ENCODE measurements at regions not wholly inside any gene's neighbourhood (a gene's known extent, or its start where the extent isn't known, plus 50 kb on each side); places are given as distances from the start of the nearest gene placed in this dataset.

DNA sequence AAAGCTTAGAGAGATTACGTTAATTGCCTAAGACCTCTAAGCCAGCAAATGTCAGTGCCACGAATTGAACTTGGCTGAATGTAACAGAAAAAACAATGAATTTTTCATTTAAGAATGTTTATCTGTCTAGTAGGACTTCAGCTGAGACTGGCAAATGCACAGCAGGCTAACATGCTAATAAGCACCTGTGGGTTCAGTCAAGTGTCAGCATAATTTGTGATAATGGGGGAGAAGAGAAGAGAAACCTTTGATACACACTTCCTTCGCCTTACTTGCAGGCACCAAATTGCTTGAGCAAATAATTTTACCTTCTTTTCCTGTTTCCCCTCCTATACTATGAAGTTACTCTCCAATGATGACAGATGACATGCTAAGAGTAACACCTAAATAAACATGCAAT, 1136.5 kb upstream of the SORCS1 start:
- Histone ChIP-seq H3K36me3 (no peaks in the 10 kb centered on the region), H3K4me3 (no peak overlapping the region), H3K27me3 (replicated peaks) (no peaks in the 10 kb centered on the region), H3K27ac (no peak overlapping the region), H3K9me3 (replicated peaks) (peaks cover 3% of the 10 kb centered on the region; the same call in 1 of the 2 replicates), H3K4me1 (replicated peaks) (no peaks in the 10 kb centered on the region)
- no peak for DNase-seq (ENCODE audit: low read depth in 1 of 2, low spot score in 2 of 2)

DNA sequence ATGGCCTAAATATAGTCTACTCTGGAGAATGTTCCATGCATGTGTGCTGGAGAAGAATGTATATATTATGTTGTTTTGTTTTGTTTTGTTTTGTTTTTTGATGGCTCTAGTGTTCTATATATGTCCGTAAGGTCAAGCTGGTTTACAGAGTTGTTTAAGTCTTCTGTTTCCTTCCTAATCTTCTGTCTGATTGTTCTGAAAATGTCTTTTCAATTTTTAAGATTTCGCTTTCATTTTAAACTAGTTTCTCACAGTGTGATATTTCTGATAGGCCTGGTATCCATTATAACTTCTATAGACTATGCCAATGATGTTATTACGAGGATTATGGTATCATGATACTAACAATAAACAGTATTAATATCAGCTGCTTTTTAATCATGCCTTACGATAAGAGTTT, 1126.3 kb upstream of the SORCS1 start:
- no peak for DNase-seq (ENCODE audit: low read depth in 1 of 2, low spot score in 2 of 2)
- Histone ChIP-seq H3K27me3 (replicated peaks) (no peaks in the 10 kb centered on the region), H3K4me1 (replicated peaks) (no peaks in the 10 kb centered on the region), H3K36me3 (no peaks in the 10 kb centered on the region), H3K4me3 (no peak overlapping the region), H3K27ac (no peak overlapping the region), H3K9me3 (replicated peaks) (no peaks in the 10 kb centered on the region)

DNA sequence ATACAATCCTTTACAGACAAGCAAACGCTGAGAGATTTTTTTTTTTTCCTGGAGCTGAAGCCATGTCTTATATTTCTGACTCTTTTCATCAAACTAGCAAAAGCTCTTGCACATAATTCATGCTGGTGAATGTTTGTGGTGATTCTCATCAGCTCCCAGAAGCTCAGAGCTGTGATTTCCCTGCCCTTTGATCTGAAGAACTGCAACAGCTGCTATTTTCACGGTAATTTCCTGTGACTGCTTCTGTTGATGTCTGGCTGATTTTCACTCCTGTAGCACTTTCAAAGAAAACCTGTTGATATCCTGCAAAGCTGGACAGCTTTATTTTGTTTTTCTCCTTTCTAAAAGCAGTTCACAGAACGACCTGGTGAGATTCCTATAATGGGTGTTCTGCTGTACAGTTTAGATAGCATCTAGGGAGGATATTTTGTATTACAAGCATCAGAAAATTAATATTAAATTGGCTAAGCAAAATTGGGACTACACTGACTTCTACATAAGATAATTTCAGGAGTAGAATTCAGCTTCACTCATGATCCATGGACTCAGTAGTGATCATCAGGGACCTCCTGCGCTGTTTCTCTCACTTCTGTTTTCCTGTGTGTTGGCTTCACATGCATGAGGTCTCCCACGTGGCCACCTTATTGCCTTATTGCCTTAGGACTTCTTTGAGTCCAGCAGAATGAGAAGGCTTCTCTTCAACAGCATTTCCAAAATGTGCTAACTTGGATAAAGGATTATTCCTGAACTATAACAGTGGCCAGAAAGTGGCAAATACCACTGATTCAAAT, 1111.6 kb upstream of the SORCS1 start:
- DNase-seq (ENCODE audit: low read depth in 1 of 2, low spot score in 2 of 2), result no peak
- Histone ChIP-seq H3K4me3 (no peak overlapping the region), H3K27me3 (replicated peaks) (no peaks in the 10 kb centered on the region), H3K4me1 (replicated peaks) (no peaks in the 10 kb centered on the region), H3K36me3 (no peaks in the 10 kb centered on the region), H3K9me3 (replicated peaks) (no peaks in the 10 kb centered on the region; the same call in 1 of the 2 replicates), H3K27ac (no peak overlapping the region)

DNA sequence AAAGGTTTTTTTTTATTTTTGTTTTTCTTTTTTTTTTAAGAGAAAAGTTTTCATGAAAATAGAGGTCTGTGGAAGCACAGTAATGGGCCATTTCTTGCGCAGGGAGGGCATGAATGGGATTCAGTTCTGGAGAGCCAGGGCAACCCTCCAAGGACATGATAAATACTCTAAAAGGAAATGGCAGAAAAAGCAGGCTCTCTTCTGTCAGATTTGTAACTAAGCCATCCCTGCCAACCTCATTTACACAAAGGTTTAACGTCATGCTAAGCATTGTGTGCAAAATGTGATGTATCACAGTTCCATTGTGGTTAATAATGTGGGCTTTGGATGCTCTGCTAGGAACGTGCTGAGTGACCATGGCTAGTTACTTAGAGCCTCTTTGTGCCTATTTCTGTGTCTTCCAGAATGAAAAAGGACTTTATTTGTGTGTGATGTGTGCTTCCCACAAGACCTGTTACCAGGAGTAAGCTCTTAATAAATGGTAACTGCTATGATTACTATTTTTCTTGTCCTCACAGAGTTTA, 1095.9 kb upstream of the SORCS1 start:
- H3K4me3 ChIP-seq, result no peak overlapping the region
- no peak for DNase-seq (ENCODE audit: low read depth in 1 of 2, low spot score in 2 of 2)
- H3K36me3 ChIP-seq, result no peaks in the 10 kb centered on the region
- H3K9me3 ChIP-seq (replicated peaks), result no peaks in the 10 kb centered on the region; the same call in 1 of the 2 replicates
- H3K27ac ChIP-seq, result no peak overlapping the region
- H3K27me3 ChIP-seq (replicated peaks), result no peaks in the 10 kb centered on the region
- no peaks in the 10 kb centered on the region for H3K4me1 ChIP-seq (replicated peaks)

DNA sequence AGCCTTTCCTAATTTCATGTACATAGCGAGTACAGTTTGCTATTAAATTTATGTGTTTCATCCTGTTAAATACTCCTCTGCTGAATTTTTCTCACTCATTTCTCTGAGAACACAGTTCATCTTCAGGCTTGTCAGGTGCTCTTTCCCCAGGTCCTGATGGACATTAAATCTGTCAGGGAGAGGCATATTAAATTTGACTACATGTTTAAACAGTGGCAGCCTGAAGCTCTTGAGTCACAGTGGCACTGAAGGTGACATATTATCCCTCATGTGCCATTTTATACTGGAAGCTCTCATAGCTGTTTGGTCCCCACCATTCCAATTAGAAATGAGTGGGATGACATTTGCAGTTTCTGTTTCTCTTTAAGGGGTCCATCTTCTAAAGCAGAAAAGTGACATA, 1089.6 kb upstream of the SORCS1 start:
- no peak for DNase-seq (ENCODE audit: low read depth in 1 of 2, low spot score in 2 of 2)
- no peaks in the 10 kb centered on the region; the same call in 1 of the 2 replicates for H3K9me3 ChIP-seq (replicated peaks)
- H3K4me1 ChIP-seq (replicated peaks), result no peaks in the 10 kb centered on the region
- H3K36me3 ChIP-seq, result no peaks in the 10 kb centered on the region
- no peak overlapping the region for H3K27ac ChIP-seq
- H3K27me3 ChIP-seq (replicated peaks), result no peaks in the 10 kb centered on the region
- H3K4me3 ChIP-seq, result no peak overlapping the region

DNA sequence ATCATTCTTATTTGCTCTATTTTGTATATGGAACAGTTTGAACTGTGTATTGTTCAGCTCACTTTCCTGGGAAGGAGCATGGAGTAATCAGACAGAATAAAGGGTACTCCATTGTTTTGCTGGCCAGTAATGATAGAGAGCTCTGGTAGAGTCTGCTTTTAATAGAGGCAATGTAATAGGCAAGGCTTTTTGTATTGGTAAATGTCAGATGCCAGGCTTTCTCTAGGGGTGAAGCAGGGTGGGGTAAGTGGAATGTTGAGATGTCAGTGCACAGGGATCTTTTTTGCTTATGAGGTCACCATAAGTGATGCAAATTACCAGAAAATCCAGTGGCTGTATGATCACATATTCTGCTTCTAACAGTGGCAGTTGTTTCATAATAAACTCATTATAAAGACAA, 1088.3 kb upstream of the SORCS1 start:
- Histone ChIP-seq H3K9me3 (replicated peaks) (no peaks in the 10 kb centered on the region; the same call in 1 of the 2 replicates), H3K27ac (no peak overlapping the region), H3K36me3 (no peaks in the 10 kb centered on the region), H3K4me3 (no peak overlapping the region), H3K4me1 (replicated peaks) (no peaks in the 10 kb centered on the region), H3K27me3 (replicated peaks) (no peaks in the 10 kb centered on the region)
- DNase-seq (ENCODE audit: low read depth in 1 of 2, low spot score in 2 of 2), result no peak

DNA sequence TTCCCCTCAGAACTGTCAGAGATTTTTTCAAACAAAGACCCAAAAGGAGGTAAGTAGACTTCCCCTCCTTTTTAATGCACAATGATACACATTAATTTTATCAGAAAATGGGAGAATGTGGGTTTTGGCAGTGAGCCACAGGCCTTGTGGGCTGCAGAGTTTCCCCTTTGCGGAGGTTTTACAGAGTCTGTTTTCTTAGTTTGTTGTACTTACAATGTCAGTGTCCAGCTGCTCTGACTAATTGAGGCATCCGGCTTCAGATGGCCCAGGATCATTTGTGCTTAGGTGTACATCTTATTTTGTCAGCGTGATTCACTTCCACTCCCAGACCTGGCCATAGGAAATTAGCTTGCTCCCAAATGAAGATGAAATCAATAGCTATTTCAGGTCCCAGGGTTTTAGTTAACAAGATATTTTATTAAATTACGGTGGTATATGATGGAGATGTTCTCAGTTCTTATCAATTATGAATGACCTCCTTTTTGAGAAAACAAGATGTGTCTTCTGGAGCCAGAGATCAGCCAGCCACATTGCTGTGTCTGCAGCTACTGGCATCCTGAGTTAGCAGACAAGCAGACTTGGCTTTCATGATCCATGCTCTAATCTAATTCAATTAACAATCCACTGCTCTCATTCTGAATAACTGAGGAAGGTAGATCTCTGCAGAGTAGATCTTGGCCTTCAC, 1086.6 kb upstream of the SORCS1 start:
- Histone ChIP-seq H3K9me3 (replicated peaks) (no peaks in the 10 kb centered on the region; the same call in none of the 2 replicates), H3K36me3 (no peaks in the 10 kb centered on the region), H3K27ac (no peak overlapping the region), H3K4me1 (replicated peaks) (no peaks in the 10 kb centered on the region), H3K4me3 (no peak overlapping the region), H3K27me3 (replicated peaks) (no peaks in the 10 kb centered on the region)
- DNase-seq (ENCODE audit: low read depth in 1 of 2, low spot score in 2 of 2), result no peak

DNA sequence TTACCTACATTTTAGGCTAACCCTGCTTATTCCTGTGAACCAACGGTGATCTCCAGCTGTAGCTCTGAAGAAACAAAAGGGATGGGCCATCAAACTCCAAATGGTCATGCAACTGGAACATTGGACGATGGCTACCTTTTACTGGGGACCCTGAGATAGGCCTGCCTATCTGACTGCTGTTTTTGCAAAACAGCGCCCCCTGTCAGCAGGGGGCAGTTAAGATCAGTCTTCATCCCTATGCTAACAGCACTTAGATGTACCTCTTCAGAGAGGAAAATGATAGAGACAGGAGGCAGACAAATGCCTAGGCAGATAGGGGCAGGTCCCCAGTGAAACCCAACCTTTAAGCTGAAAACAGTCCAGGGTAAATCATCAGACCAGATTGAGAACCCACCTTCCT, 1085.4 kb upstream of the SORCS1 start:
- no peak for DNase-seq (ENCODE audit: low read depth in 1 of 2, low spot score in 2 of 2)
- Histone ChIP-seq H3K27me3 (replicated peaks) (no peaks in the 10 kb centered on the region), H3K4me1 (replicated peaks) (no peaks in the 10 kb centered on the region), H3K36me3 (no peaks in the 10 kb centered on the region), H3K4me3 (no peak overlapping the region), H3K9me3 (replicated peaks) (no peaks in the 10 kb centered on the region; the same call in 1 of the 2 replicates), H3K27ac (no peak overlapping the region)

DNA sequence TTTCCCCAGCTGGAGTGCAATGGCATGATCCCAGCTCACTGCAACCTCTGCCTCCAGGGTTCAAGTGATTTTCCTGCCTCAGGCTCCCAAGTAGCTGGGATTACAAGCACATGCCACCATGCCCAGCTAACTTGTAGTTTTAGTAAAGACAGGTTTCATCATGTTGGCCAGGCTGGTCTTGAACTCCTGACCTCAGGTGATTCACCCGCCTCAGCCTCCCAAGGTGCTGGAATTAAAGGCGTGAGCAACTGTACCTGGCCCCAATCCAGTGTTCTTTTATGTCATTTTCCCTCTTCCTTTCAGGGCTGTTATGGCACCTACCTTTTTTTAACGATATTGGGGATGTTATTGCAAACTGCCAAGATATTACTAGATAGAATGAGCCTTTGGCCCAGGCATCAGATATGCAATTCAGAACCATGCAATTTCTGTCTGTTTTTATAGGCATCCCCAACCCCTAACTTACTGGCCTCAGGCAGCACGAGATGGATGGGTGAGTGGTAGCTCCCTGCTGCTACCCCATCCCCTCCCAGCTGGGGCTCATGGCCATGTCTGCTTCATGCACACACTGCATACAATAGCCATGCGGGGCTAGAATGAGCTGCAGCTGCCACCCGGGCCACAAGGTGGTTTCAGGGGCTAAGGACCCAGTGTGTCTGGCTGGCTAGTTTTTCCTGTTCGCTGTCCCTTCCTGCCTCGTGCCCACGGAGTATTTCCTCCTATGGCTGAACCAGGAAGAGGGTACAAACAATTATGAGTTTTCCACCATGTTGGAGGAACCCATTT, 1080.1 kb upstream of the SORCS1 start:
- no peak overlapping the region for H3K27ac ChIP-seq
- H3K36me3 ChIP-seq, result no peaks in the 10 kb centered on the region
- no peak for DNase-seq (ENCODE audit: low read depth in 1 of 2, low spot score in 2 of 2)
- no peaks in the 10 kb centered on the region for H3K4me1 ChIP-seq (replicated peaks)
- H3K4me3 ChIP-seq, result no peak overlapping the region
- no peaks in the 10 kb centered on the region; the same call in 1 of the 2 replicates for H3K9me3 ChIP-seq (replicated peaks)
- H3K27me3 ChIP-seq (replicated peaks), result no peaks in the 10 kb centered on the region

DNA sequence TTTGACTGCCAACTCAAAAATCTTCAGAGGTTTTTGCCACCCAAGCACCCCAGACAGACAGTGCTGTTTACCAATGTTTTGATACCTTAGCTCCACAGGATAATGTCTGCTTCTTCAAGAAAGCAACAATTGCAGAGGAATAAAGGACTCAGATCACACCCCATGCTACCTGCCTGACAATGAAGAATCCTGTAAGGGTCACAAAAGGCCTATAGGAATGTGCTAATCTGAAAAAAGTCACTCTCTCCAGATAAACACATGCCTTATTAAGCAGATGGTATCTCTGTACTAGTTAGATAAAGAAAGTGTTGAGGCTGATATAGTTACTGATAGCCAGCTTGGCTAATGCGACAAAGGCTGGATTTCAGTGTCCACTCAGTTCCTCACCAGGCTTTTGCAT, 1076.7 kb upstream of the SORCS1 start:
- H3K4me3 ChIP-seq, result no peak overlapping the region
- no peaks in the 10 kb centered on the region for H3K27me3 ChIP-seq (replicated peaks)
- no peaks in the 10 kb centered on the region for H3K4me1 ChIP-seq (replicated peaks)
- H3K36me3 ChIP-seq, result no peaks in the 10 kb centered on the region
- DNase-seq (ENCODE audit: low read depth in 1 of 2, low spot score in 2 of 2), result no peak
- no peak overlapping the region for H3K27ac ChIP-seq
- no peaks in the 10 kb centered on the region for H3K9me3 ChIP-seq (replicated peaks)

DNA sequence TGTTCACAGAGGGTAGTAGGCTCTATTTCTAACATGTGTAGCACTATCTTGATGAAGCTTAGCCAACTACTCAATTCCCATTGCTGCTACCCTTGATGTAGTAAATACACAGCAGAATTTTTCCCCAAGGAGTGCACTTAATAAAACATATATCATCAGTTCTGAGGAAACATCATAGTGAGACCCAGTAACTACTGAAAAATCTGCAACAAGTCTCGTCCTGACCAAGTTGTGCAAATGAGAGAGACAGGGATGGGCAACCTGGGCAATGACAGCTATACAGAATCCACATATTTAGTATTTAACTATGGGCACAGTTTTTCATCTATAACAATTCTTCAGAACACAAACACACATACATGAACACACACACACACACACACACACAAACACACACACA, 1073.8 kb upstream of the SORCS1 start:
- Histone ChIP-seq H3K27me3 (replicated peaks) (no peaks in the 10 kb centered on the region), H3K4me3 (no peak overlapping the region), H3K27ac (no peak overlapping the region), H3K9me3 (replicated peaks) (no peaks in the 10 kb centered on the region), H3K4me1 (replicated peaks) (no peaks in the 10 kb centered on the region), H3K36me3 (no peaks in the 10 kb centered on the region)
- DNase-seq (ENCODE audit: low read depth in 1 of 2, low spot score in 2 of 2), result no peak

DNA sequence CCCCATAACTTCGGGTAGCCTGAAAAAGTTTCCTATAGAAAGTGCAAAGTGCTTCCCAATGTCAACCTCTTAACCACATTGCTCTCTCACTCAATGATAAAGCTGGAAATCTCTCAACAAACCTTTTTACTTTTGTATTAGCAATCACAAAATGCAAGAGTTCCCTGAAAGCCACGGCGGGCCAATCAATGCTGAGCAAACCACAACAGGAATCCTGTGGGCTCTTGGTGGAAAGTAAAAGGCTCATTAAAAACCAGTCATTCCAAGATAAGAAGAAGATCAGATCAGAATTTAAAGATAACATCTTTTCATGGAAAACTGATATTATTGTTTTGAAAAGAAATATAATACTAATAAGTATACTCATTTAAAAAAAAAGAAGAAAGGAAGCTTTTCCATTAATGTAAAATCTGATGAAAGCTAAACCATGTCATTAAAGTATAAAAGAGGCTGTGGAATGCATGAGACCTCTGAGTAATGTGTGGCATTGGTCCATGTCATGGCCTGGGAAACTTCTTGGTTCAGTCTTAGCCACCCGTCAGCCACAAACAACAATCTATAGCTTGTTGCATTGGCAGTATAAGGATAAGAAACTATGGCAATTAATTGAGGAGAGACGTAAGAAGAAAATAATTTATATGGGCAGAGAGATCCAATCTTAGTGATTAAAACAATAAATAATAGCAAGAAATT, 1066.1 kb upstream of the SORCS1 start:
- DNase-seq (ENCODE audit: low read depth in 1 of 2, low spot score in 2 of 2), result no peak
- no peaks in the 10 kb centered on the region for H3K9me3 ChIP-seq (replicated peaks)
- H3K4me1 ChIP-seq (replicated peaks), result no peaks in the 10 kb centered on the region
- H3K4me3 ChIP-seq, result no peak overlapping the region
- H3K36me3 ChIP-seq, result no peaks in the 10 kb centered on the region
- no peak overlapping the region for H3K27ac ChIP-seq
- H3K27me3 ChIP-seq (replicated peaks), result no peaks in the 10 kb centered on the region

DNA sequence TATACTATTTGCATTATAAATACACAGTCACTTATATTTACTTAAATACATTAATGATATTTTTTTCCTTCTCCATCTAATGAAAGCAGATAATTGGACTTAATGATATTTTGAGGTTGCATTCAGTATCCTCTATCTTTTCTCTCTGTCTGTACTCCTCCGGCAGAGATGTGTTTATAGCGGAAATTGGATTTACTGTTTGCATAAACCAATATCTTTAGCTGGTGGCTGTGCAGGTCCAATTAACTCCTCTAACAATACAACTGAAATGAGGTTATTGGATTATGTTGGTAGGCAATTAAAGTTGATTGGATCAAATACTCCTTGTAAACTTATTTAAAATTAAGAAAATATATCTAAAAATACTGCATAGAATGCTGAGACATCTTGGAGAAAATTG, 1044.2 kb upstream of the SORCS1 start:
- Histone ChIP-seq H3K36me3 (no peaks in the 10 kb centered on the region), H3K27ac (no peak overlapping the region), H3K4me3 (no peak overlapping the region), H3K27me3 (replicated peaks) (no peaks in the 10 kb centered on the region), H3K9me3 (replicated peaks) (0 out of 2 replicates have a peak, but pooled peaks cover 3% of the 10 kb centered on the region), H3K4me1 (replicated peaks) (no peaks in the 10 kb centered on the region)
- DNase-seq (ENCODE audit: low read depth in 1 of 2, low spot score in 2 of 2), result no peak

Data from SJSA1 (cell line).